ENCODE measurements at regions not wholly inside any gene's neighbourhood (a gene's known extent, or its start where the extent isn't known, plus 50 kb on each side); places are given as distances from the start of the nearest gene placed in this dataset.

GRCh38 chr16:65224994-65225393 lies 103.1 kb upstream of the CDH11 start:
- DNase-seq (ENCODE audit: low read depth) = no peak
- no peak overlapping the region for H3K4me3 ChIP-seq (replicated peaks; ENCODE audit: low read depth, low read length)
- TF ChIP-seq CTCF (IDR thresholded peaks at IDR 0.05; ENCODE audit: low read length, missing control alignments) = no peak

GRCh38 chr16:65224471-65224870 lies 102.6 kb upstream of the CDH11 start:
- no peak for DNase-seq (ENCODE audit: low read depth)
- TF ChIP-seq CTCF (IDR thresholded peaks at IDR 0.05; ENCODE audit: low read length, missing control alignments) = no peak
- H3K4me3 ChIP-seq (replicated peaks; ENCODE audit: low read depth, low read length) = no peak overlapping the region

- H3K4me3 ChIP-seq (replicated peaks; ENCODE audit: low read depth, low read length) = no peak overlapping the region
- DNase-seq (ENCODE audit: low read depth) = no peak
- TF ChIP-seq CTCF (IDR thresholded peaks at IDR 0.05; ENCODE audit: low read length, missing control alignments) = no peak
Observed at GRCh38 chr16:65223335-65223734, 101.5 kb upstream of the CDH11 start.

- no peak overlapping the region for H3K4me3 ChIP-seq (replicated peaks; ENCODE audit: low read depth, low read length)
- DNase-seq (ENCODE audit: low read depth) = no peak
- TF ChIP-seq CTCF (IDR thresholded peaks at IDR 0.05; ENCODE audit: low read length, missing control alignments) = no peak
Observed at GRCh38 chr16:65222536-65222935, 100.7 kb upstream of the CDH11 start.

- no peak for TF ChIP-seq CTCF (IDR thresholded peaks at IDR 0.05; ENCODE audit: low read length, missing control alignments)
- no peak overlapping the region for H3K4me3 ChIP-seq (replicated peaks; ENCODE audit: low read depth, low read length)
- no peak for DNase-seq (ENCODE audit: low read depth)
Observed at GRCh38 chr16:65222049-65222448, 100.2 kb upstream of the CDH11 start.

GRCh38 chr16:65219786-65220185 lies 97.9 kb upstream of the CDH11 start:
- TF ChIP-seq CTCF (IDR thresholded peaks at IDR 0.05; ENCODE audit: low read length, missing control alignments) = no peak
- no peak overlapping the region for H3K4me3 ChIP-seq (replicated peaks; ENCODE audit: low read depth, low read length)
- no peak for DNase-seq (ENCODE audit: low read depth)

GRCh38 chr16:65218348-65218747 lies 96.5 kb upstream of the CDH11 start:
- TF ChIP-seq CTCF (IDR thresholded peaks at IDR 0.05; ENCODE audit: low read length, missing control alignments) = no peak
- DNase-seq (ENCODE audit: low read depth) = no peak

More at GRCh38 chr16:65218348-65218747, 96.5 kb upstream of the CDH11 start:
- H3K4me3 ChIP-seq (replicated peaks; ENCODE audit: low read depth, low read length) = no peak overlapping the region
